Esophagus squamous epithelium (tissue), 4 donors: ENCODE measurements at regions not wholly inside any gene's neighbourhood (a gene's known extent, or its start where the extent isn't known, plus 50 kb on each side); places are given as distances from the start of the nearest gene placed in this dataset.
"Not testable (repeated sequence)": the region's sequence is repeated elsewhere in the genome, so short reads cannot be mapped to it uniquely, and the experiment has no call there.

ENCODE experiments used
- CTCF ChIP-seq, 6 experiments: fragments of 450-650 bp in 4 of 6; fragments of 200-600 bp in 2 of 6; sonication (generic) in 2 of 6; IDR thresholded peaks; one replicate each; pipeline ENCODE4 v1.5.1; 2016 to 2019; ENCODE audit warnings: antibody characterized with exemption in 6 of 6, mild to moderate bottlenecking in 4 of 6, moderate library complexity in 4 of 6
- POLR2A ChIP-seq, 4 donors: fragments of 450-650 bp; IDR thresholded peaks; one replicate each; pipeline ENCODE4 v1.6.1; 2017; ENCODE audit warnings: antibody characterized with exemption in 4 of 4, mild to moderate bottlenecking in 4 of 4, moderate library complexity in 3 of 4

- TF ChIP-seq POLR2A, CTCF (IDR thresholded peaks at IDR 0.05): not testable (repeated sequence)
Observed at GRCh38 chr17:71646890-71647289, 473.9 kb upstream of the SOX9 start.
